Brain microvascular endothelial cell (primary cell): ENCODE measurements at regions not wholly inside any gene's neighbourhood (a gene's known extent, or its start where the extent isn't known, plus 50 kb on each side); places are given as distances from the start of the nearest gene placed in this dataset.

Source experiments
- DNase-seq: peaks from one replicate; pipeline ENCODE4 v3.0.0-alpha.2; 2020
- H3K27ac ChIP-seq: fragments of 250-450 bp; sonication (Bioruptor Pico); 2 replicates; pipeline ENCODE4 v1.5.1; 2020; ENCODE audit warnings: mild to moderate bottlenecking, moderate library complexity
- H3K27me3 ChIP-seq: fragments of 250-450 bp; sonication (Bioruptor Pico); replicated peaks from 2 replicates; pipeline ENCODE4 v1.5.1; 2020; ENCODE audit warnings: mild to moderate bottlenecking
- H3K36me3 ChIP-seq: fragments of 250-450 bp; sonication (Bioruptor Pico); replicated peaks from 2 replicates; pipeline ENCODE4 v1.5.1; 2020; ENCODE audit warnings: mild to moderate bottlenecking
- H3K4me3 ChIP-seq: 2 replicates; pipeline ENCODE4 v1.5.1; 2011; ENCODE audit warnings: low read depth, mild to moderate bottlenecking, control low read depth, low read length, moderate library complexity
- CTCF ChIP-seq: IDR thresholded peaks from 2 replicates; pipeline ENCODE4 v1.5.1; 2011; ENCODE audit warnings: low read depth, mild to moderate bottlenecking, moderate library complexity, low read length, control low read depth, inconsistent platforms; ENCODE audit errors: missing control alignments
- in situ Hi-C: cut with HindIII; loops from 2 replicates; pipeline ENCODE4 v1.10.0; 2017; ENCODE audit warnings: low sequenced_read_pairs, low pct_ligation_motif_present

GRCh38 chr13:61812286-61812685, 396.6 kb upstream of the PCDH20 start:
- in situ Hi-C loops = no loop called here
- no peak for TF ChIP-seq CTCF
- Histone ChIP-seq H3K36me3 (no peaks in the 10 kb centered on the region), H3K4me3 (no peak overlapping the region), H3K27me3 (no peaks in the 10 kb centered on the region), H3K27ac (no peak overlapping the region)
- no peak for DNase-seq

GRCh38 chr13:61810065-61810464, 394.4 kb upstream of the PCDH20 start:
- Histone ChIP-seq H3K27ac (no peak overlapping the region), H3K4me3 (no peak overlapping the region), H3K27me3 (no peaks in the 10 kb centered on the region), H3K36me3 (no peaks in the 10 kb centered on the region)
- DNase-seq = no peak
- in situ Hi-C loops = no loop called here
- no peak for TF ChIP-seq CTCF

- no peaks in the 10 kb centered on the region for H3K27me3 ChIP-seq
- H3K36me3 ChIP-seq = no peaks in the 10 kb centered on the region
- no peak for TF ChIP-seq CTCF
- H3K4me3 ChIP-seq = no peak overlapping the region
- H3K27ac ChIP-seq = no peak overlapping the region
- no peak for DNase-seq
- in situ Hi-C loops = no loop called here
Measured at GRCh38 chr13:61797397-61797796, 381.7 kb upstream of the PCDH20 start.

- no peak for TF ChIP-seq CTCF
- DNase-seq = no peak
- Histone ChIP-seq H3K27ac (no peak overlapping the region), H3K27me3 (no peaks in the 10 kb centered on the region), H3K36me3 (no peaks in the 10 kb centered on the region), H3K4me3 (no peak overlapping the region)
- in situ Hi-C loops = no loop called here
Measured at GRCh38 chr13:61795580-61795979, 379.9 kb upstream of the PCDH20 start.

- no peak for DNase-seq
- Histone ChIP-seq H3K36me3 (no peaks in the 10 kb centered on the region), H3K4me3 (no peak overlapping the region), H3K27ac (no peak overlapping the region), H3K27me3 (no peaks in the 10 kb centered on the region)
- no peak for TF ChIP-seq CTCF
- in situ Hi-C loops = no loop called here
Measured at GRCh38 chr13:61779456-61779855, 363.8 kb upstream of the PCDH20 start.

- DNase-seq = no peak
- no peak overlapping the region for H3K27ac ChIP-seq
- no peak for TF ChIP-seq CTCF
Measured at GRCh38 chr13:61778531-61778930, 362.9 kb upstream of the PCDH20 start.

More at GRCh38 chr13:61778531-61778930, 362.9 kb upstream of the PCDH20 start:
- in situ Hi-C loops = no loop called here
- H3K4me3 ChIP-seq = no peak overlapping the region
- H3K27me3 ChIP-seq = no peaks in the 10 kb centered on the region
- no peaks in the 10 kb centered on the region for H3K36me3 ChIP-seq
